ENCODE measurements at regions not wholly inside any gene's neighbourhood (a gene's known extent, or its start where the extent isn't known, plus 50 kb on each side); places are given as distances from the start of the nearest gene placed in this dataset.

GRCh38 chr2:39837856-39838453, 58.9 kb upstream of the THUMPD2 start:
- ChIA-PET POLR2A (no interaction called here), CTCF (interaction anchor here (0.8 to 1.7 kb wide), 8 partner anchors 9 to 1943 kb away, joined by 3 to 9 read pairs (median 4); no protein-coding TSS in a partner anchor)
- H3K27ac ChIP-seq (ENCODE audit: low read length in 2 of 2), result no peak overlapping the region
- no peak for ATAC-seq (ENCODE audit: low read depth)
- H2AFZ ChIP-seq (ENCODE audit: insufficient read depth, low read depth, low read length, poor library complexity, severe bottlenecking), result no peak overlapping the region
- Mint-ChIP-seq H3K27ac (no peak overlapping the region), H3K27me3 (peaks cover 9% of the 10 kb centered on the region), H3K4me1 (no peaks in the 10 kb centered on the region), H3K4me3 (no peak overlapping the region), H3K9me3 (ENCODE audit: insufficient read depth) (no peaks in the 10 kb centered on the region)
- DNase-seq, result peak; percentile 25
- no peak overlapping the region for H3K4me2 ChIP-seq (replicated peaks; ENCODE audit: low read depth, low read length, poor library complexity, severe bottlenecking)
- no peaks in the 10 kb centered on the region for H3K79me2 ChIP-seq (ENCODE audit: control insufficient read depth, insufficient read depth, low read length)
- H4K20me1 ChIP-seq (ENCODE audit: control insufficient read depth, insufficient read depth, low read length, poor library complexity, severe bottlenecking), result no peaks in the 10 kb centered on the region
- H3K4me1 ChIP-seq (ENCODE audit: control insufficient read depth in 2 of 2, insufficient read depth in 2 of 2, low read length in 2 of 2), result no peaks in the 10 kb centered on the region
- H3K9me3 ChIP-seq (ENCODE audit: control extremely low read depth in 1 of 3, control insufficient read depth in 2 of 3, insufficient read depth in 1 of 3, low read length in 2 of 3), result peaks cover 0 to 23% (median 15%) of the 10 kb centered on the region in 3 donors
- no peak overlapping the region for H3K4me3 ChIP-seq (ENCODE audit: control extremely low read depth in 1 of 5, extremely low read depth in 1 of 5, insufficient read depth in 1 of 5, low read depth in 2 of 5, low read length in 4 of 5)
- H3K27me3 ChIP-seq (replicated peaks in 1 of 4; ENCODE audit: control extremely low read depth in 1 of 4, control insufficient read depth in 3 of 4, insufficient read depth in 4 of 4, low read length in 3 of 4), result no peaks in the 10 kb centered on the region
- intact Hi-C loops (cut with micrococcal nuclease), result loop anchor here (5.0 kb wide), 1 partner anchor 1944 kb away; no protein-coding TSS in a partner anchor
- H3K36me3 ChIP-seq (replicated peaks in 1 of 2; ENCODE audit: control extremely low read depth in 1 of 2, control insufficient read depth in 1 of 2, extremely low read depth in 1 of 2, insufficient read depth in 2 of 2, low read length in 1 of 2), result no peaks in the 10 kb centered on the region
- WGBS (ENCODE audit: insufficient coverage), result 66% methylated on average over 5 of the region's 6 CpGs
- H3K9ac ChIP-seq (ENCODE audit: low read length), result no peak overlapping the region
- TF ChIP-seq, protein P1, sequence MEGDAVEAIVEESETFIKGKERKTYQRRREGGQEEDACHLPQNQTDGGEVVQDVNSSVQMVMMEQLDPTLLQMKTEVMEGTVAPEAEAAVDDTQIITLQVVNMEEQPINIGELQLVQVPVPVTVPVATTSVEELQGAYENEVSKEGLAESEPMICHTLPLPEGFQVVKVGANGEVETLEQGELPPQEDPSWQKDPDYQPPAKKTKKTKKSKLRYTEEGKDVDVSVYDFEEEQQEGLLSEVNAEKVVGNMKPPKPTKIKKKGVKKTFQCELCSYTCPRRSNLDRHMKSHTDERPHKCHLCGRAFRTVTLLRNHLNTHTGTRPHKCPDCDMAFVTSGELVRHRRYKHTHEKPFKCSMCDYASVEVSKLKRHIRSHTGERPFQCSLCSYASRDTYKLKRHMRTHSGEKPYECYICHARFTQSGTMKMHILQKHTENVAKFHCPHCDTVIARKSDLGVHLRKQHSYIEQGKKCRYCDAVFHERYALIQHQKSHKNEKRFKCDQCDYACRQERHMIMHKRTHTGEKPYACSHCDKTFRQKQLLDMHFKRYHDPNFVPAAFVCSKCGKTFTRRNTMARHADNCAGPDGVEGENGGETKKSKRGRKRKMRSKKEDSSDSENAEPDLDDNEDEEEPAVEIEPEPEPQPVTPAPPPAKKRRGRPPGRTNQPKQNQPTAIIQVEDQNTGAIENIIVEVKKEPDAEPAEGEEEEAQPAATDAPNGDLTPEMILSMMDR (IDR thresholded peaks at IDR 0.05), result peak; percentile 72
- no peak for TF ChIP-seq EZH2 (IDR thresholded peaks at IDR 0.05; ENCODE audit: borderline replicate concordance, insufficient read depth, low read depth, low read length, poor library complexity, severe bottlenecking)

- no peaks in the 10 kb centered on the region for H3K4me1 Mint-ChIP-seq
- peaks cover 0 to 23% (median 15%) of the 10 kb centered on the region in 3 donors for H3K9me3 ChIP-seq (ENCODE audit: control extremely low read depth in 1 of 3, control insufficient read depth in 2 of 3, insufficient read depth in 1 of 3, low read length in 2 of 3)
- intact Hi-C loops (cut with micrococcal nuclease), result loop anchor here (5.0 kb wide), 1 partner anchor 1946 kb away; no protein-coding TSS in a partner anchor
- POLR2A ChIA-PET, result no interaction called here
- H3K4me3 Mint-ChIP-seq, result no peak overlapping the region
- TF ChIP-seq EZH2 (IDR thresholded peaks at IDR 0.05; ENCODE audit: borderline replicate concordance, insufficient read depth, low read depth, low read length, poor library complexity, severe bottlenecking), result no peak
- TF ChIP-seq, protein P1 (IDR thresholded peaks at IDR 0.05), result no peak
- H3K4me2 ChIP-seq (replicated peaks; ENCODE audit: low read depth, low read length, poor library complexity, severe bottlenecking), result no peak overlapping the region
- CTCF ChIA-PET, result interaction anchor here (0.7 to 1.7 kb wide), 3 partner anchors 718 to 1945 kb away, joined by 3 to 9 read pairs (median 3); no protein-coding TSS in a partner anchor
- no peaks in the 10 kb centered on the region for H3K27me3 ChIP-seq (replicated peaks in 1 of 4; ENCODE audit: control extremely low read depth in 1 of 4, control insufficient read depth in 3 of 4, insufficient read depth in 4 of 4, low read length in 3 of 4)
- no peaks in the 10 kb centered on the region for H3K36me3 ChIP-seq (replicated peaks in 1 of 2; ENCODE audit: control extremely low read depth in 1 of 2, control insufficient read depth in 1 of 2, extremely low read depth in 1 of 2, insufficient read depth in 2 of 2, low read length in 1 of 2)
- ATAC-seq (ENCODE audit: low read depth) (no peak), DNase-seq (no peak)
- no peak overlapping the region for H2AFZ ChIP-seq (ENCODE audit: insufficient read depth, low read depth, low read length, poor library complexity, severe bottlenecking)
- H3K79me2 ChIP-seq (ENCODE audit: control insufficient read depth, insufficient read depth, low read length), result no peaks in the 10 kb centered on the region
- no peaks in the 10 kb centered on the region for H3K4me1 ChIP-seq (ENCODE audit: control insufficient read depth in 2 of 2, insufficient read depth in 2 of 2, low read length in 2 of 2)
- no peak overlapping the region for H3K9ac ChIP-seq (ENCODE audit: low read length)
- H3K9me3 Mint-ChIP-seq (ENCODE audit: insufficient read depth), result no peaks in the 10 kb centered on the region
- no CpG with 5 or more reads among the region's 3 CpGs for WGBS (ENCODE audit: insufficient coverage)
- no peak overlapping the region for H3K27ac Mint-ChIP-seq
- H3K27ac ChIP-seq (ENCODE audit: low read length in 2 of 2), result no peak overlapping the region
- H3K4me3 ChIP-seq (ENCODE audit: control extremely low read depth in 1 of 5, extremely low read depth in 1 of 5, insufficient read depth in 1 of 5, low read depth in 2 of 5, low read length in 4 of 5), result no peak overlapping the region
- no peaks in the 10 kb centered on the region for H4K20me1 ChIP-seq (ENCODE audit: control insufficient read depth, insufficient read depth, low read length, poor library complexity, severe bottlenecking)
- peaks cover 5% of the 10 kb centered on the region for H3K27me3 Mint-ChIP-seq
Measured at GRCh38 chr2:39836638-39837037, 57.6 kb upstream of the THUMPD2 start.

Data from B cell (primary cell).